NCI-H128 (cell line): ENCODE measurements at regions not wholly inside any gene's neighbourhood (a gene's known extent, or its start where the extent isn't known, plus 50 kb on each side); places are given as distances from the start of the nearest gene placed in this dataset.

Source experiments
- DNase-seq: peaks from one replicate; lab custom pipeline; 2025; ENCODE audit not compliant: unreplicated experiment; lab: John Stamatoyannopoulos, UW

- DNase-seq: no peak
Measured at GRCh38 chr2:234608946-234609345, 112.1 kb upstream of the ARL4C start.

- no peak for DNase-seq
Measured at GRCh38 chr2:234607691-234608090, 110.8 kb upstream of the ARL4C start.

GRCh38 chr2:234606896-234607295 is 110.0 kb upstream of the ARL4C start:
- DNase-seq: no peak

- DNase-seq: no peak
Measured at GRCh38 chr2:234603619-234604018, 106.7 kb upstream of the ARL4C start.

GRCh38 chr2:234601213-234601612 is 104.3 kb upstream of the ARL4C start:
- DNase-seq: no peak

- no peak for DNase-seq
Measured at GRCh38 chr2:234597576-234597861, 100.6 kb upstream of the ARL4C start.

- DNase-seq: no peak
Measured at GRCh38 chr2:234596696-234597575, 100.1 kb upstream of the ARL4C start.

- DNase-seq: no peak
Measured at GRCh38 chr2:234595829-234596228, 98.9 kb upstream of the ARL4C start.

GRCh38 chr2:234594715-234595114 is 97.8 kb upstream of the ARL4C start:
- no peak for DNase-seq

- no peak for DNase-seq
Measured at GRCh38 chr2:234593636-234594035, 96.8 kb upstream of the ARL4C start.

- DNase-seq: no peak
Measured at GRCh38 chr2:234592541-234592940, 95.7 kb upstream of the ARL4C start.

GRCh38 chr2:234590076-234590475 is 93.2 kb upstream of the ARL4C start:
- no peak for DNase-seq

- DNase-seq: no peak
Measured at GRCh38 chr2:234588054-234588430, 91.2 kb upstream of the ARL4C start.

- no peak for DNase-seq
Measured at GRCh38 chr2:234587341-234588053, 90.6 kb upstream of the ARL4C start.

GRCh38 chr2:234583331-234583730 is 86.5 kb upstream of the ARL4C start:
- DNase-seq: no peak

- no peak for DNase-seq
Measured at GRCh38 chr2:234580686-234581085, 83.8 kb upstream of the ARL4C start.

GRCh38 chr2:234579231-234579962 is 82.5 kb upstream of the ARL4C start:
- no peak for DNase-seq

GRCh38 chr2:234578389-234578788 is 81.5 kb upstream of the ARL4C start:
- DNase-seq: no peak

GRCh38 chr2:234577191-234577590 is 80.3 kb upstream of the ARL4C start:
- no peak for DNase-seq

- no peak for DNase-seq
Measured at GRCh38 chr2:234571620-234572407, 74.9 kb upstream of the ARL4C start.

GRCh38 chr2:234570476-234570875 is 73.6 kb upstream of the ARL4C start:
- no peak for DNase-seq
